Right lobe of liver (tissue), 6 donors: ENCODE measurements at regions not wholly inside any gene's neighbourhood (a gene's known extent, or its start where the extent isn't known, plus 50 kb on each side); places are given as distances from the start of the nearest gene placed in this dataset.

Experiments used
- ATAC-seq, 4 donors: fragments of 200-7000 bp; cut with Tn5 transposase; one replicate each; pipeline ENCODE4 v1.9.1; 2020; ENCODE audit warnings: mild to moderate bottlenecking in 4 of 4, moderate library complexity in 4 of 4
- DNase-seq, 3 donors: peaks; one replicate each; pipeline ENCODE4 v3.0.0-alpha.2; 2020
- H3K27ac ChIP-seq, 3 donors: fragments of 200-600 bp; one replicate each; pipeline ENCODE4 v1.8.0; 2022
- H3K27me3 ChIP-seq, 2 donors: fragments of 200-600 bp; one replicate each; pipeline ENCODE4 v1.8.0; 2022
- H3K36me3 ChIP-seq, 4 donors: fragments of 200-600 bp; sonication (generic) in 1 of 4; one replicate each; pipeline versions ENCODE4 v1.5.1 to v1.8.0; 2017 to 2022; ENCODE audit warnings: control low read depth in 1 of 4
- H3K4me1 ChIP-seq, 4 donors: fragments of 200-600 bp; sonication (generic) in 1 of 4; one replicate each; pipeline versions ENCODE4 v1.5.1 to v1.8.0; 2017 to 2022; ENCODE audit warnings: control low read depth in 1 of 4
- H3K4me3 ChIP-seq, 3 donors: fragments of 200-600 bp; one replicate each; pipeline ENCODE4 v1.8.0; 2022
- H3K9me3 ChIP-seq, 4 donors: fragments of 200-600 bp; sonication (generic) in 1 of 4; one replicate each; pipeline versions ENCODE4 v1.5.1 to v1.8.0; 2017 to 2022; ENCODE audit warnings: control low read depth in 1 of 4
- CTCF ChIP-seq, 4 donors: fragments of 200-600 bp in 3 of 4; fragments of 450-650 bp in 1 of 4; IDR thresholded peaks; one replicate each; pipeline versions ENCODE4 v1.5.1 to v1.8.0; 2016 to 2022; ENCODE audit warnings: antibody characterized with exemption in 4 of 4, mild to moderate bottlenecking in 2 of 4
- POLR2A ChIP-seq: fragments of 450-650 bp; IDR thresholded peaks from one replicate; pipeline ENCODE4 v1.6.1; 2017; ENCODE audit warnings: antibody characterized with exemption, mild to moderate bottlenecking
- WGBS: methylation state at CpG from one replicate; pipeline ENCODE4 v1.1.6; 2018; ENCODE audit warnings: low coverage, low lambda C conversion rate; ENCODE audit not compliant: insufficient coverage; ENCODE audit errors: missing lambda C conversion rate; 5-methylcytosine and 5-hydroxymethylcytosine counted together
- intact Hi-C, 2 donors: fragments of 100-400 bp; cut with DNase I; formaldehyde crosslinking; loops; one replicate each; pipeline versions ENCODE4 v1.11.2 to v1.14.1; 2022
- donor health status: DM: no; HTN: yes; CAD: no.
- donor health status: DM: no; HTN: no; CAD: no.
- donor health status: DM: no; HTN: no; CAD: no.
- donor health status: DM: no; HTN: yes; CAD: no.
- donor health status: DM: no; HTN: yes; CAD: no.

DNA sequence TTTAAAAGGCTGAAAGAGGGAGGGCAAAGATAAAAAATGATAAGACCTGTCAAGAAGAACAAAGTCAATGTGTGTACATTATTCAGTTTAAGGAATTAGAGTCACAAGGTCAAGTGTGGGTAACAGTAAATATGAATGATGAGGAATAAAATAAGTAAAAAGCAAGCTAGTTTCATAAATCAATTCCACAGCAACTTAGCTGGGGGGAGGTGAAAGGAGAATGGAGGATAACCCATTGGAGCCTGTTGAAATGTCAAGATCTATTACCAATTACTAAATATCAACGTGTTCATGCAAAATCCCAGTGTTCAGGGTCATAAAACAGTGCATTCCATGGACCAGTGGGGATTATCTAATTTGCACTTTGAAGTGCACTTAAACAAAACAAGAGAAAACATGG is 242.9 kb downstream of the TBX18 start:
- no peak overlapping the region for H3K27ac ChIP-seq
- ATAC-seq, result no peak
- H3K9me3 ChIP-seq, result no peaks in the 10 kb centered on the region
- H3K36me3 ChIP-seq, result no peaks in the 10 kb centered on the region
- no peak for DNase-seq
- no peak for TF ChIP-seq CTCF (IDR thresholded peaks at IDR 0.05)
- no peak for TF ChIP-seq POLR2A
- H3K4me1 ChIP-seq, result no peaks in the 10 kb centered on the region
- no peaks in the 10 kb centered on the region for H3K27me3 ChIP-seq
- H3K4me3 ChIP-seq, result no peak overlapping the region
- intact Hi-C loops, result no loop called here
- 50% methylated on average over 1 of the region's 1 CpG for WGBS

DNA sequence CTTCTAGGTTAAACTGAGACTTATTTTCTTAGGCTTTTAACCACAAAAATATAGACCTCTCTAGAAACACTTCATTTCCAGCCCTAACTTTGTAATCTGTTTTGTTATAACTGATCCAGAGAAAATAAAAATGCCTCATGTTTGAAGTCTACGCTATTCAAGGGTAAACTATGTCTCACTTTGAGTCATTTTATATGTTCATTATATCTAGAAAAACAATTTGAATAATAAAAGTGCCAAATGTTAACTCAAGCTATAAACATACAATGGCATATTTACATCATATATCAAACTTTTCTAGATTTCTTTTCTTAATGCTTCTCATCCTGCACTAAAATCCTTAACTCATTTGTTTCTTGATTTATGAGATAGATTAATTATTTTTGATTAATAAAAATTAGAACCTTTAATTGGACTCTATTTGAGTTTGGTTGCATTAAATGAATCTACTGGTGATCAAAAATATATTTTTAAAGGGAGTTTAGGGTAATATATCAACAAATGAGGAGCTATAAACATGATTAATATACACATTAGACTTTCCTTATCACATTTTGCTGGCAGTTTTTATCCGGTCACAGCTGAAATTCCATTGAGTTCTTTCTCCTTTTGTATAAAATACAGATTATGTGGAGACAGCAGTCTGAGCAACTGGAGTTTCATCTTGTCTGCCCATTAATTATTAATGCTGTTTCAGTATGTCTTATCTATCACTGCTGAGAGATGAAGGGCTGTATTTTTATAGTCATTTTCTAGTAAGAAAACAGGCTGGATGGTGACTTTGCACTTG is 246.5 kb downstream of the TBX18 start:
- DNase-seq (no peak), ATAC-seq (no peak)
- Histone ChIP-seq H3K27me3 (no peaks in the 10 kb centered on the region), H3K27ac (no peak overlapping the region), H3K4me1 (no peaks in the 10 kb centered on the region), H3K9me3 (no peaks in the 10 kb centered on the region), H3K4me3 (no peak overlapping the region), H3K36me3 (no peaks in the 10 kb centered on the region)
- WGBS, result 68% methylated on average over 2 of the region's 2 CpGs
- TF ChIP-seq CTCF (IDR thresholded peaks at IDR 0.05), result no peak
- no peak for TF ChIP-seq POLR2A
- intact Hi-C loops, result no loop called here

DNA sequence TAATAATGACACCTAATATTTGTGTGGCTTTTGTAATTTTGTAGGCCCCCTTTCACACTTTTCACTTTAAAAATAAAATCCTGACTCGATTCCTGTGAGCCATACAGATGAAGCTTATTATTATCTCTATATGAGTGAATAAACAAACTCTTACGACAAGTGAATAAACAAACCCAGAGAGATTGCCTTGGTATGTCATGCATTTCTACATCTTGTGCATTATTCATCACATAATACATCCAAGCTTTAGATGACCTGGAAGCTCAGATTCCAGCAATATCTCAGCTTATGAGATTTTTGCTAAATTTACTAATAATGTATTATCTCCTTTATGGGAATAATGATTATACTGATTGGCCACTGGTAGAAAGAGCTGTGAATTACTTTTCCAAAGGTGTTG is 248.2 kb downstream of the TBX18 start:
- no peak overlapping the region for H3K4me3 ChIP-seq
- ATAC-seq (no peak), DNase-seq (no peak)
- WGBS, result 62% methylated on average over 2 of the region's 2 CpGs
- intact Hi-C loops, result no loop called here
- no peaks in the 10 kb centered on the region for H3K36me3 ChIP-seq
- H3K27me3 ChIP-seq, result no peaks in the 10 kb centered on the region
- H3K9me3 ChIP-seq, result no peaks in the 10 kb centered on the region
- H3K27ac ChIP-seq, result no peak overlapping the region
- peaks cover 0 to 7% (median 0%) of the 10 kb centered on the region in 4 donors for H3K4me1 ChIP-seq
- TF ChIP-seq CTCF (IDR thresholded peaks at IDR 0.05), result no peak
- no peak for TF ChIP-seq POLR2A

GRCh38 chr6:84515067-84515466 is 249.3 kb downstream of the TBX18 start:
- intact Hi-C loops, result no loop called here
- Histone ChIP-seq H3K36me3 (no peaks in the 10 kb centered on the region), H3K27me3 (no peaks in the 10 kb centered on the region), H3K4me1 (peaks cover 0 to 7% (median 0%) of the 10 kb centered on the region in 4 donors), H3K9me3 (no peaks in the 10 kb centered on the region), H3K27ac (no peak overlapping the region), H3K4me3 (no peak overlapping the region)
- no peak for ATAC-seq
- WGBS, result 58% methylated on average over 6 of the region's 6 CpGs
- TF ChIP-seq CTCF (IDR thresholded peaks at IDR 0.05) (no peak), POLR2A (no peak)
- no peak for DNase-seq
